GM23338 (cell line): ENCODE measurements at regions not wholly inside any gene's neighbourhood (a gene's known extent, or its start where the extent isn't known, plus 50 kb on each side); places are given as distances from the start of the nearest gene placed in this dataset.

Experiments
- ATAC-seq: fragments of 200-7000 bp; cut with Tn5 transposase; 3 replicates; pipeline ENCODE4 v1.9.1; 2020
- DNase-seq: peaks from one replicate; pipeline ENCODE4 v3.0.0-alpha.2; 2015; ENCODE audit warnings: low spot score
- H2AFZ ChIP-seq: fragments of 200-600 bp; sonication (generic); 2 replicates; pipeline ENCODE4 v1.8.0; 2016; ENCODE audit warnings: antibody characterized with exemption, mild to moderate bottlenecking, moderate library complexity
- H3F3A ChIP-seq: fragments of 200-600 bp; sonication (generic); replicated peaks from 2 replicates; pipeline ENCODE4 v1.8.0; 2017; ENCODE audit warnings: antibody characterized with exemption, mixed run types, low read depth
- H3K27ac ChIP-seq: fragments of 200-600 bp; sonication (generic); 2 replicates; pipeline ENCODE4 v1.6.1; 2016; ENCODE audit warnings: low read depth
- H3K27me3 ChIP-seq: fragments of 200-600 bp; sonication (generic); 2 replicates; pipeline ENCODE4 v1.8.0; 2016; ENCODE audit warnings: mild to moderate bottlenecking, mixed run types, moderate library complexity; ENCODE audit not compliant: insufficient read depth
- H3K36me3 ChIP-seq: fragments of 200-600 bp; sonication (generic); 2 replicates; pipeline ENCODE4 v1.8.0; 2016; ENCODE audit warnings: mild to moderate bottlenecking; ENCODE audit not compliant: insufficient read depth
- H3K4me1 ChIP-seq: fragments of 200-600 bp; sonication (generic); 2 replicates; pipeline ENCODE4 v1.8.0; 2016; ENCODE audit warnings: mild to moderate bottlenecking, moderate library complexity; ENCODE audit not compliant: insufficient read depth
- H3K4me2 ChIP-seq: fragments of 200-600 bp; sonication (generic); 2 replicates; pipeline ENCODE4 v1.7.1; 2017; ENCODE audit warnings: mixed run types
- H3K4me3 ChIP-seq: fragments of 200-600 bp; sonication (generic); 2 replicates; pipeline ENCODE4 v1.6.1; 2016; ENCODE audit warnings: mixed run types
- H3K79me2 ChIP-seq: fragments of 200-600 bp; sonication (generic); replicated peaks from 2 replicates; pipeline ENCODE4 v1.8.0; 2017; ENCODE audit warnings: mild to moderate bottlenecking; ENCODE audit not compliant: insufficient read depth
- H3K9me2 ChIP-seq: fragments of 200-600 bp; sonication (generic); 2 replicates; pipeline ENCODE4 v1.8.0; 2017; ENCODE audit not compliant: insufficient read depth
- H4K20me1 ChIP-seq: fragments of 200-600 bp; sonication (generic); replicated peaks from 2 replicates; pipeline ENCODE4 v1.8.0; 2017; ENCODE audit warnings: mild to moderate bottlenecking; ENCODE audit not compliant: insufficient read depth
- H3K27ac Mint-ChIP-seq: 2 replicates; pipeline ENCODE4 v1.8.0; 2020; ENCODE audit warnings: inconsistent platforms, mild to moderate bottlenecking, moderate library complexity, mixed read lengths
- H3K27me3 Mint-ChIP-seq: 3 replicates; pipeline ENCODE4 v1.8.0; 2022; ENCODE audit warnings: low read depth, mild to moderate bottlenecking, moderate library complexity, mixed read lengths, inconsistent platforms; ENCODE audit not compliant: insufficient read depth, poor library complexity
- H3K36me3 Mint-ChIP-seq: 3 replicates; pipeline ENCODE4 v1.8.0; 2021; ENCODE audit warnings: low read depth, mild to moderate bottlenecking, inconsistent platforms, moderate library complexity, mixed read lengths
- H3K4me1 Mint-ChIP-seq: 3 replicates; pipeline ENCODE4 v1.8.0; 2020; ENCODE audit warnings: mild to moderate bottlenecking, inconsistent platforms, mixed read lengths
- H3K4me3 Mint-ChIP-seq: 3 replicates; pipeline ENCODE4 v1.8.0; 2021; ENCODE audit warnings: moderate library complexity, mild to moderate bottlenecking, inconsistent platforms, mixed read lengths
- H3K9me3 Mint-ChIP-seq: 3 replicates; pipeline ENCODE4 v1.8.0; 2020; ENCODE audit warnings: moderate library complexity, mild to moderate bottlenecking, inconsistent platforms, mixed read lengths
- CREB1 ChIP-seq: fragments of 250-450 bp; sonication (Bioruptor Pico); IDR thresholded peaks from 2 replicates; pipeline ENCODE4 v1.5.0; 2020; ENCODE audit warnings: low read depth, mild to moderate bottlenecking, moderate library complexity
- CTCF ChIP-seq, 2 experiments: fragments of 200-600 bp in 1 of 2; sonication (generic) in 1 of 2; conservative IDR thresholded peaks; 2 replicates each; pipeline versions ENCODE4 v1.5.1 to v1.6.1; 2016 to 2017; ENCODE audit warnings: antibody characterized with exemption in 2 of 2, low read depth in 2 of 2, mild to moderate bottlenecking in 2 of 2, moderate library complexity in 1 of 2
- ETS1 ChIP-seq: IDR thresholded peaks from 2 replicates; pipeline ENCODE4 v1.6.1; 2016; ENCODE audit warnings: antibody characterized with exemption
- EZH2 ChIP-seq: fragments of 200-600 bp; sonication (generic); IDR thresholded peaks from one replicate; pipeline ENCODE4 v1.8.0; 2017; ENCODE audit warnings: antibody characterized with exemption, mild to moderate bottlenecking, low read depth; ENCODE audit not compliant: unreplicated experiment
- EZH2phosphoT487 ChIP-seq: fragments of 200-600 bp; sonication (generic); IDR thresholded peaks from one replicate; pipeline ENCODE4 v1.8.1; 2018; ENCODE audit warnings: antibody characterized with exemption; ENCODE audit not compliant: unreplicated experiment
- JUNB ChIP-seq: IDR thresholded peaks from one replicate; pipeline ENCODE4 v1.6.1; 2016; ENCODE audit warnings: antibody characterized with exemption; ENCODE audit not compliant: unreplicated experiment
- NANOG ChIP-seq: IDR thresholded peaks from 2 replicates; pipeline ENCODE4 v1.6.1; 2016; ENCODE audit warnings: antibody characterized with exemption, borderline replicate concordance
- POLR2AphosphoS5 ChIP-seq: IDR thresholded peaks from 2 replicates; pipeline ENCODE4 v1.6.1; 2016; ENCODE audit warnings: antibody characterized with exemption, low read depth
- REST ChIP-seq: IDR thresholded peaks from one replicate; pipeline ENCODE4 v1.6.1; 2018; ENCODE audit warnings: antibody characterized with exemption; ENCODE audit not compliant: unreplicated experiment
- STAT1 ChIP-seq: IDR thresholded peaks from one replicate; pipeline ENCODE4 v1.6.1; 2016; ENCODE audit warnings: antibody characterized with exemption; ENCODE audit not compliant: unreplicated experiment
- ZNF114 ChIP-seq: fragments of 250-450 bp; sonication (Bioruptor Pico); IDR thresholded peaks from 2 replicates; pipeline ENCODE4 v1.5.0; 2020; ENCODE audit warnings: mild to moderate bottlenecking, moderate library complexity
- ZNF331 ChIP-seq: fragments of 250-450 bp; sonication (Bioruptor Pico); IDR thresholded peaks from 2 replicates; pipeline ENCODE4 v1.5.0; 2020; ENCODE audit warnings: low read depth, mild to moderate bottlenecking, moderate library complexity
- ZNF462 ChIP-seq: fragments of 250-450 bp; sonication (Bioruptor Pico); IDR thresholded peaks from 2 replicates; pipeline ENCODE4 v1.5.0; 2020; ENCODE audit warnings: mild to moderate bottlenecking, moderate library complexity

GRCh38 chr2:39563572-39563971 lies 102.1 kb upstream of the TMEM178A start:
- Mint-ChIP-seq H3K36me3 (peaks cover 14% of the 10 kb centered on the region), H3K4me3 (no peak overlapping the region), H3K9me3 (peaks cover 28% of the 10 kb centered on the region), H3K27me3 (no peaks in the 10 kb centered on the region), H3K27ac (no peak overlapping the region), H3K4me1 (no peaks in the 10 kb centered on the region)
- no peak for DNase-seq
- peaks cover 14% of the 10 kb centered on the region for H3K36me3 ChIP-seq
- no peak overlapping the region for H3K4me2 ChIP-seq
- no peak overlapping the region for H3K4me3 ChIP-seq
- no peaks in the 10 kb centered on the region for H3K9me2 ChIP-seq
- no peaks in the 10 kb centered on the region for H3F3A ChIP-seq
- no peak overlapping the region for H3K27ac ChIP-seq
- no peaks in the 10 kb centered on the region for H4K20me1 ChIP-seq
- TF ChIP-seq CREB1 (CRISPR knock-in tag) (no peak), POLR2AphosphoS5 (no peak), ETS1 (no peak), JUNB (no peak), EZH2 (no peak), REST (no peak), NANOG (no peak), CTCF (conservative IDR thresholded peaks at IDR 0.05; ENCODE audit: low read depth in 2 of 2) (no peak), STAT1 (no peak), ZNF462 (CRISPR knock-in tag) (no peak), ZNF114 (CRISPR knock-in tag) (no peak), ZNF331 (CRISPR knock-in tag) (no peak), EZH2phosphoT487 (no peak)
- H3K79me2 ChIP-seq: no peaks in the 10 kb centered on the region
- no peak overlapping the region for H2AFZ ChIP-seq
- no peaks in the 10 kb centered on the region for H3K27me3 ChIP-seq
- H3K4me1 ChIP-seq: no peaks in the 10 kb centered on the region
- ATAC-seq: no peak
